NCI-H82 treated with DMSO at 0.1 percent for 48 hours (cell line): ENCODE measurements at regions not wholly inside any gene's neighbourhood (a gene's known extent, or its start where the extent isn't known, plus 50 kb on each side); places are given as distances from the start of the nearest gene placed in this dataset.
A peak's percentile ranks its signal among the peaks of the same experiment; 100 is the strongest.

ENCODE experiments used
- DNase-seq: peaks from one replicate; lab custom pipeline; 2025; ENCODE audit not compliant: unreplicated experiment; lab: John Stamatoyannopoulos, UW

GRCh38 chr3:10583798-10584708 lies 78.7 kb upstream of the ATP2B2 start:
- DNase-seq = no peak

DNA sequence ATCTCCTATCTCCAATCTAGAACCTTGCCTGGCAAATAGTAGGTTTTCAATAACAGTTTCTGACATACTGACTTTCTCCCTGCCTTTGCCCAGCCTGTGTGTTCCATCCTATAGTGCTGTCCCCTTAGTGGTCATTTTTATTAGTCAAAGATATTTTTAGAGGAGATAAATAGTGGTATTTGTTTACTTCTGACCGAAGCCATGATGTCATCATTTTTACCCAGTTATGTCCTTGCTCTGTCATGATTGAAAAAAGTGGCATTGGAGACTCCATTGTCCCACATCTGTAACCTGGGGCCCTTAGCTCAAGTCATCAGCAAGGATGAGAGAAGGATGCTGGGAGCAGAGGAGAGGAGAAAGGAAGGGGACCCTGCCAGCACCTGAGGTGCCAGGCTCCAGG lies 80.6 kb upstream of the ATP2B2 start:
- DNase-seq = no peak

DNA sequence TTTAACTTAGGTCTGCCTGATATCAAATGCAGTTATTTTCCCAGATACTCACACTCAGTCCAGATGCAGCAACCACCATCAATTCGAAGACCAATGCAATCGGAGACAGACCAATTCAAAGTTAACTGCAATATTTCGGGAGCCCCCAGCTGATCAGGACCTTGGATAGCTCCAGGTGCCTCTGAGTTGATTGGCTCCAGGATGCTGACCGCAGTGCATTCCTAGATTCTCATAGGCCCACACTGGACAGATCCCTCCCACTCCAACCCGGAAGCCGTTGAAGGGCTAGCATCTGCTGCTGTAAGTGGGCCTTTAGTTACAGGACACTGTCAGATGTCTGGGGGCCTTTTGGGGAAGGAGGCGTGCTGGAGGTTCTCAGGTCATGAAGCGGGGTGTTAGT lies 89.5 kb upstream of the ATP2B2 start:
- no peak for DNase-seq

GRCh38 chr3:10596746-10597448 lies 91.5 kb upstream of the ATP2B2 start:
- no peak for DNase-seq

- no peak for DNase-seq
Observed at GRCh38 chr3:10597733-10598132, 92.3 kb upstream of the ATP2B2 start.

GRCh38 chr3:10599017-10599416 lies 93.6 kb upstream of the ATP2B2 start:
- DNase-seq = no peak

DNA sequence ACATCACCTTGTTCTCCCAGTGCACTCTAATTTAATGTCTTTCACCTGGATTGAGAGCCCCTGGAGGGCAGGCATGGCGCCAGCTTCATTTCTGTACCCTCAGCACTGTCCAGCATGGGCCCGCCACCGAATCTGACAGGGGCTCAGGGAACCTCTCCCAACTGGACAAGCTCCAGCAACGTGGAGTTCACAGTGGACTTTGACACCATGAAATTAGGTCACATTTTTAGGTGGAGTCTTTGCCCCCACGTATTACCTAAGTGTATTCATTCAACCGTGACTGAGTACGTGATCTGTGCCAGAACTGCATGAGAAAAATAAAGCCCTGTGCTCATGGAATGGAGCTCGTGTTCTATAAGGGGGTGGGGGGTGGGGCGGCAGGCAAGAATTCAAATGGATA lies 94.1 kb upstream of the ATP2B2 start:
- DNase-seq = no peak

- DNase-seq = peak; percentile 9
Observed at GRCh38 chr3:10600296-10600714, 94.9 kb upstream of the ATP2B2 start.

DNA sequence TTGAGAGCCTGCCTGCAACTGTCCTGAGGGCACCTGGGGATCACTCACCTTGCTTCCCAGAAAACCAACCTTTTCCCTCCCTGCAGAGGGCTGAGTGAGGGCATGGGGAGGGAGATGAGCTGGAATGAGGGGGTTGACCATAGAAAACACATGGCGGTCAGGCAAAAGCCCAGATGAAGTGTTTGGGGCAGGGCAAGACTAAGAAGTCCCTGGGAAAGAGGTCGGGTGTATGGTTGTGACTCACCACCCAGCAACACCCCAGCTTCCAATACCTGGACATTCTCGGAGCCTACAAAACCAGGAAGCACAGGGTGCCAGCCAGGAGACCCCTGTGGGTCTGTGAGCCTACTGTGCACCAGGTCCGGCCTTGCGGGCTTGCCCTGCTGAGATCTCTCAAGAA lies 95.3 kb upstream of the ATP2B2 start:
- no peak for DNase-seq

GRCh38 chr3:10601151-10601856 lies 95.9 kb upstream of the ATP2B2 start:
- DNase-seq = no peak

- DNase-seq = peak; percentile 52
Observed at GRCh38 chr3:10601857-10602230, 96.5 kb upstream of the ATP2B2 start.

DNA sequence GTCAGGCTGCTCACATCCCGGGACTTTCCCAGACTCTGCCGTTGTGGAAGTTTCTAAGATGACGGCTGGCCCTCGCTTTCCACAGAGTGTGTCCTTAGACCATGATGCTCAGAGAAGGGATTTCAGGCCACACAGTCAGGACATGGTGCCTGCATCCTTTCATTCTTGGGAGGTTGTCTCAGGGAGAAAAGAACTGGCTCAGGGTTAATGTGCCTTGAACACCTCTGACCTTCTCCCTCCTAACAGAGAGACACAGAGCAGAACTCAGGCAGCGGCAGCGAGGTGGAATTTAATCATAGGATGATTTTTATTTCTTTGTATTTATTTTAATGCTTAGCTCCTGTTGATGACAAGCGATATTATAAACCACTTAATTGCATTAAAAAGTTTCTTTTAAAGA lies 96.9 kb upstream of the ATP2B2 start:
- DNase-seq = no peak

- peak; percentile 94 for DNase-seq
Observed at GRCh38 chr3:10602769-10603768, 97.7 kb upstream of the ATP2B2 start.

DNA sequence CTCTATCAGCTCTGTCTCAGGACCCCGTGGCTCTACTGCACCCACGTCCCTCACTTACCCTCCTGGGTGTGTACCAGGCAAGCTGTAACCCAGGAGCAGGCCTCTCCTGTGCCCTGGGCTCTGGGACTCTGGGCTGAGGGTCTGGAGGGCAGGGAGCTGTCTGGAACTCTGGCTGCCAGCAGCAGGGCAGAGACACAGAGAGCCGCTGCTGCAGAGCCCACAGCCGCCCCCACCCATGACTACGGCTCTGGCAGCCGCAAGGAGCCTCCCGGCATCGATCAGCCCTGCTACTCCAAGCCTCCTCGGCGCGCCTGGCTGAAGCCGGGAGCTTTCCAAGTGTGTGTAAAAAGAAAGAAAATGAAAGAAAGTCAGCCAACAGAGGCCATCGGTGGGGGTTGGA lies 103.7 kb upstream of the ATP2B2 start:
- DNase-seq = no peak

DNA sequence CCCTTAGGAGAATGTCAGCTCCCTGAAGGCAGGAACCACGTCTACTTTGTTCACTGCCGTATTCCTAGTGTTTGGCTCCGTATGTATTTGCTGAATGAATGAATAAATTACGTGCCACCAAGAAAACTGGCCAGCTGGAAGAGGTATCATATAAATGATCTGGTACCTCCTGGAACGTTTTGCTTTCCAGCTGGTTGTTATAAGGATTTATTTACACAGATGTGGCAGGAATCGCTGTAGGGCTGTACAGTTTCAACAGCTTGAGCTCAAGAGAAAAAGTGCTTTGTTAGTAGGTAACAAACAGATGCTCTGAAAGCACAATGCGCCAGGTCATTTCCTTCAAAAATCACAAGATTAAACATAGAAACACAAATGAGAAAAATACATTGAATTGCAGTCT lies 108.8 kb upstream of the ATP2B2 start:
- DNase-seq = no peak

GRCh38 chr3:10615715-10616114 lies 110.3 kb upstream of the ATP2B2 start:
- DNase-seq = no peak

- DNase-seq = no peak
Observed at GRCh38 chr3:10616321-10616720, 110.9 kb upstream of the ATP2B2 start.

DNA sequence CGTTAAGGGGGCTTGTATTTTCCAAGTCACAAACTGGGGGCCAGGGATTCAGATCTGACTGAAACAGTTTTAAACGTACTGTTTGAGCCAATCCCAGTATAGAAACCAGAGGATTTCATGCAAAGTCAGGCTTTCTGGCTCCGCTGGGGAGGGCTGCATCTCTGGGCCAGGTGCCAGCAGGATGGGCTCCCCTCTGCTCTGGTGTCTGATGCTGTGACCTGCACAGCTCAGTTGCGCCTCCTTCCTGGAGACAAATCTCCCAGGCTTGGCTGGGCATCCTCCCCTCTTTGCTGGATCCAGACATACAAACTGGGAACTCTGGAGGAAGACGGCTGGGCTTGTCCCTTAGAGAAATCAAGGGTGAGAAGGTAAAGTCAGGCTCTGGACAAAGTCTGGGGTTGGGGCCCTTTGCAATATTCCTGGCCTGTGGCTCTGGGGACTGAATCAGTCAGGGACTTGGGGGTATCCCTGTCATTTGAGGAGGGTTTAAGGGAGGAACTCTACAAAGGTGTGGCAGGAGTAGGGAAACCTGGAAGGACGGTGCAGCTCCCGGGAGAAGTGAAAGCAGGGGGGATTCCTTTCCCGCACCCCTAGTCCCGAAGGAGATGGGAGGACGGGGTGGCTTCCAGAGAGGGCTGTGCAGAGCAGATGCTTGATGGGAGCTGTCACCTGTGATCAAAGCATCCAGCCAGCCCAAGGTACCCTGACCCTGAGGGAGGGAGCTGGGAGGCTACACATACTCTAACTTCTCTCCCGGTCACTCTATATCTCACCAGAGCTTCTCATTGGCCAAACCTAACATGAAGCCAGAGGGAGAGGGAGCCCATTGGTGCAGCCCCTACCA lies 114.8 kb upstream of the ATP2B2 start:
- DNase-seq = no peak

GRCh38 chr3:10620833-10621082 lies 115.4 kb upstream of the ATP2B2 start:
- DNase-seq = no peak
